ENCODE measurements at regions not wholly inside any gene's neighbourhood (a gene's known extent, or its start where the extent isn't known, plus 50 kb on each side); places are given as distances from the start of the nearest gene placed in this dataset.

- Histone ChIP-seq H3K9me3 (no peaks in the 10 kb centered on the region), H3K27ac (no peak overlapping the region), H3K27me3 (no peaks in the 10 kb centered on the region), H3K4me1 (no peaks in the 10 kb centered on the region), H3K36me3 (no peaks in the 10 kb centered on the region), H3K4me3 (replicated peaks in 1 of 3) (no peak overlapping the region)
- TF ChIP-seq CTCF (IDR thresholded peaks at IDR 0.05) = no peak
- no peak for TF ChIP-seq POLR2A (IDR thresholded peaks at IDR 0.05)
- intact Hi-C loops (cut with DNase I) = no loop called here
- DNase-seq = no peak
- WGBS, 2 donors = 36 to 48% methylated on average over 1 of the region's 1 CpG
Observed at GRCh38 chr15:97545799-97546198, 414.7 kb upstream of the ARRDC4 start.

GRCh38 chr15:97547381-97547780 is 413.1 kb upstream of the ARRDC4 start:
- Histone ChIP-seq H3K9me3 (no peaks in the 10 kb centered on the region), H3K27me3 (no peaks in the 10 kb centered on the region), H3K27ac (no peak overlapping the region), H3K4me3 (replicated peaks in 1 of 3) (no peak overlapping the region), H3K4me1 (no peaks in the 10 kb centered on the region), H3K36me3 (no peaks in the 10 kb centered on the region)
- intact Hi-C loops (cut with DNase I) = no loop called here
- TF ChIP-seq POLR2A (IDR thresholded peaks at IDR 0.05) = no peak
- TF ChIP-seq CTCF (IDR thresholded peaks at IDR 0.05) = no peak
- 57 to 67% methylated on average over 2 of the region's 2 CpGs for WGBS, 2 donors
- DNase-seq = no peak

GRCh38 chr15:97561529-97561928 is 399.0 kb upstream of the ARRDC4 start:
- intact Hi-C loops (cut with DNase I) = no loop called here
- TF ChIP-seq POLR2A (IDR thresholded peaks at IDR 0.05) (no peak), CTCF (IDR thresholded peaks at IDR 0.05) (no peak)
- 73 to 85% methylated on average over 2 of the region's 2 CpGs for WGBS, 2 donors

GRCh38 chr15:97563516-97563915 is 397.0 kb upstream of the ARRDC4 start:
- no peaks in the 10 kb centered on the region for H3K27me3 ChIP-seq
- no peak for TF ChIP-seq CTCF (IDR thresholded peaks at IDR 0.05)
- TF ChIP-seq POLR2A (IDR thresholded peaks at IDR 0.05) = no peak
- H3K4me3 ChIP-seq (replicated peaks in 1 of 3) = no peak overlapping the region
- no peaks in the 10 kb centered on the region for H3K4me1 ChIP-seq
- no peak overlapping the region for H3K27ac ChIP-seq
- 84 to 88% methylated on average over 3 of the region's 3 CpGs for WGBS, 2 donors
- intact Hi-C loops (cut with DNase I) = no loop called here
- H3K36me3 ChIP-seq = no peaks in the 10 kb centered on the region
- DNase-seq = no peak
- H3K9me3 ChIP-seq = no peaks in the 10 kb centered on the region

More at GRCh38 chr15:97561529-97561928, 399.0 kb upstream of the ARRDC4 start:
- DNase-seq = no peak
- Histone ChIP-seq H3K27ac (no peak overlapping the region), H3K27me3 (no peaks in the 10 kb centered on the region), H3K9me3 (no peaks in the 10 kb centered on the region), H3K4me3 (replicated peaks in 1 of 3) (no peak overlapping the region), H3K4me1 (no peaks in the 10 kb centered on the region), H3K36me3 (no peaks in the 10 kb centered on the region)

GRCh38 chr15:97566961-97567360 is 393.5 kb upstream of the ARRDC4 start:
- Histone ChIP-seq H3K27ac (no peak overlapping the region), H3K4me1 (no peaks in the 10 kb centered on the region), H3K27me3 (no peaks in the 10 kb centered on the region), H3K36me3 (no peaks in the 10 kb centered on the region), H3K9me3 (no peaks in the 10 kb centered on the region), H3K4me3 (replicated peaks in 1 of 3) (no peak overlapping the region)
- DNase-seq = no peak
- intact Hi-C loops (cut with DNase I) = no loop called here
- TF ChIP-seq CTCF (IDR thresholded peaks at IDR 0.05) (no peak), POLR2A (IDR thresholded peaks at IDR 0.05) (no peak)

Measured in thyroid gland (tissue), 4 donors.